ENCODE measurements at regions not wholly inside any gene's neighbourhood (a gene's known extent, or its start where the extent isn't known, plus 50 kb on each side); places are given as distances from the start of the nearest gene placed in this dataset.

DNA sequence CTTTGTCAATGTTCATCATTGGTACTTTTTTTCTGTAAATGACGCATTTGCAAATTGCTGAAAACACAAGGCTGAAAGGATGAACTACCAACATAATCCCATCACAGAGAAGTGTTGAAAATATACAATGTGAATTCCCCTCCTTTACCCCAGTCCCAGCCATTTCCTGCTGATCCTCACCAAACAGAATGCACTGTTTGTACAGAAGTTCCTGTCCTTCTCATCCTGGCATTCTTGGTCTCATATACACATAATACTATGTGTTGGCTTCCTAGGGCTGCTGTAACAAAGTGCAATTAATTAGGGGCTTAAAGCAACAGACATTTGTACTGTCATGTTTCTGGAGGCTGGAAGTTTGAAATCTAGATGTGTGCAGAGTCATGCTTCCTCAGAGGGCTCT lies 836.2 kb upstream of the MGAT4C start:
- no peak for FAIRE-seq
- no peak for DNase-seq (ENCODE audit: insufficient read length, low spot score)
- TF ChIP-seq PAX5 (IDR thresholded peaks at IDR 0.05; ENCODE audit: insufficient read depth, low read length, severe bottlenecking) (no peak), POLR2A (IDR thresholded peaks at IDR 0.05; ENCODE audit: low read depth, low read length) (no peak), POLR2AphosphoS5 (IDR thresholded peaks at IDR 0.05; ENCODE audit: low read depth, low read length) (no peak), SPI1 (IDR thresholded peaks at IDR 0.05; ENCODE audit: low read depth, low read length) (no peak), TAF1 (IDR thresholded peaks at IDR 0.05; ENCODE audit: low read depth, low read length) (no peak), POU2F2 (IDR thresholded peaks at IDR 0.05; ENCODE audit: low read depth, low read length) (no peak)

DNA sequence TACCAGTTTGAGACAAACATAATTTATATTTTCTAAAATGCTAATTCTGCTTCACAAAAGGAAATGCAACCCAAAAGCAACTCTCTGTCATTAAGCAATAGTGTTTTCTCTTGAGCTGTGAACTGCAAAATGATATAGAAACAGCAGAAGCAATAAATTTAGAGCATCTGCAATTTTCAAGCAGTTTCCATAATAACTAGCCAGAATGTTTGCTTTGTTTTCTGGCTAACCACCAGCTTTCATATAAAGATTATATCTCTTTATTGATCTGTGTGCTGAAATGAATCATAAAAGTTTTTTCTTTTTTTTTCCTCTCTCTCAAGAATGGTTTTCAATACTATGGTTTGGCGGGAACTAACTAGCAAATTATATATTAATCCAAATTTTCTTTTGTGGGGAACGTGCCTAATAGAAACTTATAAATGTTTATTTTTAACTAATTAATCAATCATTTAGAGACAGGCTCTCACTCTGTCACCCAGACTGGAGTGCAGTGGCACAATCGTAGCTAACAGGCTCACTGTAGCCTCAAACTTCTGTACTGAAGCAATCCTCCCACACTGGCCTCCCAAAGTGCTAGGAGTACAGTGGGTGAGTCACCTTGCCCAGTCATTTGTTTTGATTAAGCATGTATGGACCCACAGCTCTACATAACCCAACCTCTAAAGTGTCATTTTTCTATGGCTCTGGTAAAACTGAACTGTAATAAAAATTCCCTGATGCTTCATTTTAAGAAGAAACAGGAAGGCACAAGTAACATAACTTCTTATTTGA lies 830.1 kb upstream of the MGAT4C start:
- TF ChIP-seq POLR2A (IDR thresholded peaks at IDR 0.05; ENCODE audit: low read depth, low read length), result no peak
- no peak for TF ChIP-seq POLR2AphosphoS5 (IDR thresholded peaks at IDR 0.05; ENCODE audit: low read depth, low read length)
- TF ChIP-seq PAX5 (IDR thresholded peaks at IDR 0.05; ENCODE audit: insufficient read depth, low read length, severe bottlenecking), result no peak
- no peak for TF ChIP-seq POU2F2 (IDR thresholded peaks at IDR 0.05; ENCODE audit: low read depth, low read length)
- no peak for TF ChIP-seq TAF1 (IDR thresholded peaks at IDR 0.05; ENCODE audit: low read depth, low read length)
- no peak for FAIRE-seq
- no peak for DNase-seq (ENCODE audit: insufficient read length, low spot score)

DNA sequence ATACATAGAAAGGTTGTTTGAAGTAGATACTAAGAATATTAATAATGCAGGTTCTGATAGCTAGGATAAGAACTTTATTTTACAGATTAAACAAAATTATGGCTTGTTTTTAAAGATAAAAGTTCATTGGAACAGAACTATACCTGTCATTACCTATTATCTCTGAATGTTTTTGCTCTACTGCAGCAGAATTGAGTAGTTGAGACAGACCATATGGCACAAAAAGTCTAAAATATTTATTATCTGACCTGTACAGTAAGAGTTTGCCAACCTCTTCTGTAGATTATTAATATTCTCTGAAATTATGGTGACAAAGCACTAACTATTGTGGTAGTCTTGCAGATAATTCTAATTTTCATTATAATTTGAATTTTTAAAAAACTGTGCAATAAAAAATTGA lies 829.1 kb upstream of the MGAT4C start:
- no peak for TF ChIP-seq PAX5 (IDR thresholded peaks at IDR 0.05; ENCODE audit: insufficient read depth, low read length, severe bottlenecking)
- no peak for TF ChIP-seq TAF1 (IDR thresholded peaks at IDR 0.05; ENCODE audit: low read depth, low read length)
- no peak for DNase-seq (ENCODE audit: insufficient read length, low spot score)
- no peak for FAIRE-seq

DNA sequence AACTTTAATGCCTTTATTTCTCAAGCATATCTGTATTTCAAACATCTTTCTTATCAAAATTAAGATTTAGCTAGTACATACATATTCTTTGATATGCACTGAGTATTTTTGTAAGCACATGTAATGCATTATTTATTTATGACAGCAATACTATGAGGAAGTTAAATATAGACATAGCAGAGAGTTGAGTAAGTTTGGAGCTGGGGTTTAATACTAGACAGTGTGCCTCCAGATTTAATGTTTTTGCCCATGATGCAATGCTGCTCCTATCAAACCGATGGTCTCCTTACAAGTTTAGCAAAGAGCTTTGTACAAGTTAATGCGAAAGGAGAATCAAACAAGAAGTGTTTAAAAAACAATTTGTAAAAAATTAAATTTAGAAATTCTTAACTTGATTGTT lies 826.6 kb upstream of the MGAT4C start:
- FAIRE-seq (no peak), DNase-seq (ENCODE audit: insufficient read length, low spot score) (no peak)
- no peak for TF ChIP-seq PAX5 (IDR thresholded peaks at IDR 0.05; ENCODE audit: insufficient read depth, low read length, severe bottlenecking)
- TF ChIP-seq POU2F2 (IDR thresholded peaks at IDR 0.05; ENCODE audit: low read depth, low read length), result no peak
- TF ChIP-seq POLR2AphosphoS5 (IDR thresholded peaks at IDR 0.05; ENCODE audit: low read depth, low read length), result no peak
- no peak for TF ChIP-seq SPI1 (IDR thresholded peaks at IDR 0.05; ENCODE audit: low read depth, low read length)
- TF ChIP-seq TAF1 (IDR thresholded peaks at IDR 0.05; ENCODE audit: low read depth, low read length), result no peak
- no peak for TF ChIP-seq POLR2A (IDR thresholded peaks at IDR 0.05; ENCODE audit: low read depth, low read length)

DNA sequence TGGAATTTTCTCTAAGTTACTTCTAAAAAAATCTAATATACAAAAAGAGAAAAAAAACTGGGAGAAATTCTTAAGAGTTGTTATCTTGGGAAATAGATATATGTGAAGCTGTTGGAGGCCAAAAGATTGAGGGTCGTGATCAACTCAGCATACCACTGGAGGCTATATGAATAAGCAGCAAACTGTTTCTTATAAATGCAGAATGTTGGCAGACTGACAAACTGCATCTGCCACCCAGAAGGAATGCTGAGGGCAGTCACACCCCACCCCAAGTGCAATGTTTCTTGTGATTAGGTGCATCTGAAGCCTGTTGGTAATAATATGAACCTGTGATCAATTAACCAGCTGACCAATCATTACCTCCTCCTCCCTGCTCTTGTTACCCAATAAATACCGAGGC lies 818.6 kb upstream of the MGAT4C start:
- no peak for FAIRE-seq
- no peak for DNase-seq (ENCODE audit: insufficient read length, low spot score)
- TF ChIP-seq POLR2A (IDR thresholded peaks at IDR 0.05; ENCODE audit: low read depth, low read length) (no peak), PAX5 (IDR thresholded peaks at IDR 0.05; ENCODE audit: insufficient read depth, low read length, severe bottlenecking) (no peak), POU2F2 (IDR thresholded peaks at IDR 0.05; ENCODE audit: low read depth, low read length) (no peak), POLR2AphosphoS5 (IDR thresholded peaks at IDR 0.05; ENCODE audit: low read depth, low read length) (no peak), TAF1 (IDR thresholded peaks at IDR 0.05; ENCODE audit: low read depth, low read length) (no peak), SPI1 (IDR thresholded peaks at IDR 0.05; ENCODE audit: low read depth, low read length) (no peak)

DNA sequence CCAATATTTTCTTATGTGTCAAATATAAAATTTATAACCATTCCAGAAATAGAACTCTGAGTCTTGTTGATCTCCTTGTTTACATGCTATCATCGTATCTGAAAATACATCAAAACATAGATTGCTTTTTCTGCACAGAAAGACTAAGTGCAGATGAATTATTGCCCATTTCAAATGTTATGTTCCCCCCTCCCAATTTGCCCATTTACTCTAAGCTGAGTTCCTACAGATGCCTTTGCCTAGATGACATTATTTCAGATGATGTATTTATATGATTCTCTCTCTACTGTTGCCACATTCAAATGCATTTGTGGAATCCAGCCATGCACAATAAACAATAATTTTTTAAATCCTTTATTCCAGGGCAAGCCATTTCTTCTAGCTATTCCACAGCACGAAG lies 810.1 kb upstream of the MGAT4C start:
- FAIRE-seq, result no peak
- TF ChIP-seq PAX5 (IDR thresholded peaks at IDR 0.05; ENCODE audit: insufficient read depth, low read length, severe bottlenecking) (no peak), SPI1 (IDR thresholded peaks at IDR 0.05; ENCODE audit: low read depth, low read length) (no peak)

DNA sequence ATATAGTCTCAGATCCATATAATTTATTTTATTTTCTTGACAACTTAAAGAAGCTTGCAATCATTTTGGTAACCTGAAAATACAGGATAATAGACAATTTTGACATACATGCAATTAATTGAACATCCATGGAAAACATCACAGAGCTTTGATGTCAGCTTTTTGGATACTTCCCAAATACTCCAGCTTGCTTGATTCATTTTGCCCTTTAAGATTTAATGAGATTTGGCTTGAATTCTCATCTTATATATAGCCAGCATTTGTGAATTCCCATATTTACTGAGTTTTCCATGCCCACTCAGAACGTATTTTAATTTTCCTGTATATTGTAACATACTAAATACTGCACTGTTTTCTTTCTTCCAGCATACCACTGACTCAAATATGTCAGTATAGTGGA lies 803.0 kb upstream of the MGAT4C start:
- TF ChIP-seq POLR2A (IDR thresholded peaks at IDR 0.05; ENCODE audit: low read depth, low read length), result no peak
- TF ChIP-seq PAX5 (IDR thresholded peaks at IDR 0.05; ENCODE audit: insufficient read depth, low read length, severe bottlenecking), result no peak
- TF ChIP-seq POLR2AphosphoS5 (IDR thresholded peaks at IDR 0.05; ENCODE audit: low read depth, low read length), result no peak
- TF ChIP-seq TAF1 (IDR thresholded peaks at IDR 0.05; ENCODE audit: low read depth, low read length), result no peak
- no peak for TF ChIP-seq SPI1 (IDR thresholded peaks at IDR 0.05; ENCODE audit: low read depth, low read length)
- TF ChIP-seq POU2F2 (IDR thresholded peaks at IDR 0.05; ENCODE audit: low read depth, low read length), result no peak
- FAIRE-seq (no peak), DNase-seq (ENCODE audit: insufficient read length, low spot score) (no peak)

More for the DNA sequence above, 810.1 kb upstream of the MGAT4C start:
- no peak for DNase-seq (ENCODE audit: insufficient read length, low spot score)

DNA sequence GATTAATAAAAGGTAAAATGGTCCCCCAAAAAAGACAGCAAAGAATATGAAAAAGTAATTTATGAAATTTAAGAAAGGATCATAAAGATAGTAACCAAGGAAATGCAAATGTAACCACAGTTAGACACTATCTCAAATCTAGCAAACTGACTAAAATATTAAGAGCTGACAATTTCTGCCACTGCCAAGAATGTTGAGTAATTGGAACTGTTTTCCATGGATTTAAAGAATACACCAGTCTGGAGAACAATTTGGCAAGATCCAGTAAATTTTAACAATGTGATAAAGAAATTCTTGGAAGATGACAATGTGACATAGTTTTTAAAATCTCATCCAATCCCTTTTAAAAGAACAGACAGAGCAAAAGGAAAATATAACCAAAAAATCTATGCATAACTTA lies 798.0 kb upstream of the MGAT4C start:
- TF ChIP-seq POU2F2 (IDR thresholded peaks at IDR 0.05; ENCODE audit: low read depth, low read length) (no peak), PAX5 (IDR thresholded peaks at IDR 0.05; ENCODE audit: insufficient read depth, low read length, severe bottlenecking) (no peak), TAF1 (IDR thresholded peaks at IDR 0.05; ENCODE audit: low read depth, low read length) (no peak), POLR2A (IDR thresholded peaks at IDR 0.05; ENCODE audit: low read depth, low read length) (no peak)
- no peak for DNase-seq (ENCODE audit: insufficient read length, low spot score)
- no peak for FAIRE-seq

DNA sequence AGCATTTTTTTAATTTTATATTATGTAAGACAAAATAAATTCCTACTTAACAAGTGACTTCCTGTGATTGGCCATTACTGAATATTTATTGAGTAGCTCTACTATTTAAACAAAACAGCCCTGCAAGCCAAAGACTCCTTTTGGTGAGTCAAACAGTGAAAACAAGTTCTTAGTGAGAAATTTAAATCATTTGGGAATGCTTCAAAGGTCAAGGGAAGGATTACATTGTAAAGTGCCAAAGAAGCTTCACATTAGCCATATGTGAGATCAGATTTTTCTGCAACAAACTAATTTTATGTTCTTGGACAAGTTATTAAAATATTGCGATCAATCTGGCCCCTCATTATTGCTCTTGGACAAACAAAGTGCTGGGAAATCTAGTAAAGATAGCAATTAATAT lies 795.4 kb upstream of the MGAT4C start:
- DNase-seq (ENCODE audit: insufficient read length, low spot score), result no peak
- TF ChIP-seq TAF1 (IDR thresholded peaks at IDR 0.05; ENCODE audit: low read depth, low read length) (no peak), PAX5 (IDR thresholded peaks at IDR 0.05; ENCODE audit: insufficient read depth, low read length, severe bottlenecking) (no peak), POLR2AphosphoS5 (IDR thresholded peaks at IDR 0.05; ENCODE audit: low read depth, low read length) (no peak), POU2F2 (IDR thresholded peaks at IDR 0.05; ENCODE audit: low read depth, low read length) (no peak), SPI1 (IDR thresholded peaks at IDR 0.05; ENCODE audit: low read depth, low read length) (no peak), POLR2A (IDR thresholded peaks at IDR 0.05; ENCODE audit: low read depth, low read length) (no peak)
- FAIRE-seq, result no peak

DNA sequence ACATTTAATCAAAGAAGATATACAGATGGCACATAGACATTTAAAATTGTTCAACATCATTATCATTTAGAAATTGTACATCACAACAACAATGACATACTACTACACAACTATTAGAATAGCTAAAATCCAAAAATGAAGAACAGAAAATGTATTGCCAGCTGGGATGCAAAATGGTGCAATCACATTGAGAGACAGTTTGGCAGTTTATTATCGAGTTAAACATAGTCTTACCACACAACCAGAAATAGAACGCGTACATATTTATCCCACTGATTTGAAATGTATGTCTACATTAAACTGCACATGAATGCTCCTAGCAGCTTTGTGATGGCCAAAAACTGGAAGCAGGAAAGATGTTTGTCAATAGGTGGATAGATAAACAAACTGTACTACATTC lies 791.5 kb upstream of the MGAT4C start:
- TF ChIP-seq POU2F2 (IDR thresholded peaks at IDR 0.05; ENCODE audit: low read depth, low read length), result no peak
- TF ChIP-seq PAX5 (IDR thresholded peaks at IDR 0.05; ENCODE audit: insufficient read depth, low read length, severe bottlenecking), result no peak
- TF ChIP-seq POLR2A (IDR thresholded peaks at IDR 0.05; ENCODE audit: low read depth, low read length), result no peak
- no peak for TF ChIP-seq SPI1 (IDR thresholded peaks at IDR 0.05; ENCODE audit: low read depth, low read length)
- no peak for TF ChIP-seq TAF1 (IDR thresholded peaks at IDR 0.05; ENCODE audit: low read depth, low read length)
- no peak for TF ChIP-seq POLR2AphosphoS5 (IDR thresholded peaks at IDR 0.05; ENCODE audit: low read depth, low read length)
- FAIRE-seq (no peak), DNase-seq (ENCODE audit: insufficient read length, low spot score) (no peak)

Data from GM12891 (cell line).